ENCODE measurements at regions not wholly inside any gene's neighbourhood (a gene's known extent, or its start where the extent isn't known, plus 50 kb on each side); places are given as distances from the start of the nearest gene placed in this dataset.

DNA sequence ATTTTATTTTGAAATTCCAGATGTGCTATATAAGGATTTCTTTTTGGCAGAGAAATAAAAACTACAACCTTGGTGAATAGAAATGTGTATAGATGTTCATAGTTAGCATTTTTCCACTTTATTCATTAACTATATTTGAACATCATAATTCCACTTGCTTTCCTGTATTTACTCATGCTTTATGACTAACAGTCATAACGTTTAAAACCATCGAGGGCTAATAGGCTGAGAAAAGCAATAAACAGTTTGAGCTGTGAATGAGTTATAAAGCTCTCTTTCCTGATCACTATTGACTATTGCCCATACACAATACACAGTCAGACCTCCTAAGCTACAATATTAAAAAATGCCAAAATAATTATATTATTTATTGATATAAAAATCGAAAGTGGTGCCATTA, 502.1 kb upstream of the RASGRP1 start:
- TF ChIP-seq, protein P1, sequence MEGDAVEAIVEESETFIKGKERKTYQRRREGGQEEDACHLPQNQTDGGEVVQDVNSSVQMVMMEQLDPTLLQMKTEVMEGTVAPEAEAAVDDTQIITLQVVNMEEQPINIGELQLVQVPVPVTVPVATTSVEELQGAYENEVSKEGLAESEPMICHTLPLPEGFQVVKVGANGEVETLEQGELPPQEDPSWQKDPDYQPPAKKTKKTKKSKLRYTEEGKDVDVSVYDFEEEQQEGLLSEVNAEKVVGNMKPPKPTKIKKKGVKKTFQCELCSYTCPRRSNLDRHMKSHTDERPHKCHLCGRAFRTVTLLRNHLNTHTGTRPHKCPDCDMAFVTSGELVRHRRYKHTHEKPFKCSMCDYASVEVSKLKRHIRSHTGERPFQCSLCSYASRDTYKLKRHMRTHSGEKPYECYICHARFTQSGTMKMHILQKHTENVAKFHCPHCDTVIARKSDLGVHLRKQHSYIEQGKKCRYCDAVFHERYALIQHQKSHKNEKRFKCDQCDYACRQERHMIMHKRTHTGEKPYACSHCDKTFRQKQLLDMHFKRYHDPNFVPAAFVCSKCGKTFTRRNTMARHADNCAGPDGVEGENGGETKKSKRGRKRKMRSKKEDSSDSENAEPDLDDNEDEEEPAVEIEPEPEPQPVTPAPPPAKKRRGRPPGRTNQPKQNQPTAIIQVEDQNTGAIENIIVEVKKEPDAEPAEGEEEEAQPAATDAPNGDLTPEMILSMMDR (IDR thresholded peaks at IDR 0.05) = no peak
- TF ChIP-seq POLR2A (IDR thresholded peaks at IDR 0.05) = no peak
